ENCODE measurements at regions not wholly inside any gene's neighbourhood (a gene's known extent, or its start where the extent isn't known, plus 50 kb on each side); places are given as distances from the start of the nearest gene placed in this dataset.

- no peaks in the 10 kb centered on the region for H3K79me1 ChIP-seq (ENCODE audit: low read length)
- H2AK5ac ChIP-seq (ENCODE audit: low read length), result no peak overlapping the region
- no peak overlapping the region for H3K4me2 ChIP-seq (ENCODE audit: low read length)
- DNase-seq, result peak; percentile 23
- H3K27me3 ChIP-seq (ENCODE audit: insufficient read depth, low read length, poor library complexity), result no peaks in the 10 kb centered on the region
- no peak overlapping the region for H2BK5ac ChIP-seq (ENCODE audit: low read length)
- no peak overlapping the region for H3K18ac ChIP-seq (ENCODE audit: low read length)
- H3K27ac ChIP-seq (ENCODE audit: low read depth, low read length), result no peak overlapping the region
- WGBS (ENCODE audit: extremely low coverage, insufficient coverage, low lambda C conversion rate), result no CpG with 5 or more reads among the region's 2 CpGs
- no peak overlapping the region for H3K4ac ChIP-seq (ENCODE audit: low read depth, low read length)
- H3K36me3 ChIP-seq (ENCODE audit: control insufficient read depth, insufficient read depth, low read length), result no peaks in the 10 kb centered on the region
- no peak overlapping the region for H3K4me3 ChIP-seq (ENCODE audit: low read length)
- H3K4me1 ChIP-seq (ENCODE audit: control insufficient read depth, low read depth, low read length), result no peaks in the 10 kb centered on the region
- no peak overlapping the region for H4K5ac ChIP-seq (ENCODE audit: low read length)
- H3K23ac ChIP-seq (ENCODE audit: low read length), result no peak overlapping the region
- no peaks in the 10 kb centered on the region for H3K79me2 ChIP-seq (ENCODE audit: control insufficient read depth, insufficient read depth, low read length)
- no peak overlapping the region for H3K9ac ChIP-seq (ENCODE audit: low read length)
- no peak overlapping the region for H2BK15ac ChIP-seq (replicated peaks; ENCODE audit: low read depth)
- no peak overlapping the region for H3K56ac ChIP-seq (ENCODE audit: low read length)
- H4K8ac ChIP-seq (ENCODE audit: low read depth, low read length), result no peak overlapping the region
- H2BK120ac ChIP-seq (ENCODE audit: low read depth, low read length), result no peak overlapping the region
Measured at GRCh38 chr6:119978274-119978889, 628.8 kb upstream of the MAN1A1 start.

- Histone ChIP-seq H3K9ac (ENCODE audit: low read length) (no peak overlapping the region), H3K79me2 (ENCODE audit: control insufficient read depth, insufficient read depth, low read length) (no peaks in the 10 kb centered on the region), H3K4ac (ENCODE audit: low read depth, low read length) (no peak overlapping the region), H3K4me1 (ENCODE audit: control insufficient read depth, low read depth, low read length) (no peaks in the 10 kb centered on the region), H3K56ac (ENCODE audit: low read length) (no peak overlapping the region), H4K5ac (ENCODE audit: low read length) (no peak overlapping the region), H3K23ac (ENCODE audit: low read length) (no peak overlapping the region), H3K36me3 (ENCODE audit: control insufficient read depth, insufficient read depth, low read length) (no peaks in the 10 kb centered on the region), H2AK5ac (ENCODE audit: low read length) (no peak overlapping the region), H4K8ac (ENCODE audit: low read depth, low read length) (no peak overlapping the region), H2BK120ac (ENCODE audit: low read depth, low read length) (no peak overlapping the region), H3K79me1 (ENCODE audit: low read length) (no peaks in the 10 kb centered on the region), H3K27me3 (ENCODE audit: insufficient read depth, low read length, poor library complexity) (no peaks in the 10 kb centered on the region), H3K27ac (ENCODE audit: low read depth, low read length) (no peak overlapping the region), H2BK15ac (replicated peaks; ENCODE audit: low read depth) (no peak overlapping the region), H3K4me2 (ENCODE audit: low read length) (no peak overlapping the region), H3K4me3 (ENCODE audit: low read length) (no peak overlapping the region), H3K18ac (ENCODE audit: low read length) (no peak overlapping the region), H2BK5ac (ENCODE audit: low read length) (no peak overlapping the region)
- WGBS (ENCODE audit: extremely low coverage, insufficient coverage, low lambda C conversion rate), result no CpG with 5 or more reads among the region's 6 CpGs
- DNase-seq, result no peak
Measured at GRCh38 chr6:119974430-119975159, 625.0 kb upstream of the MAN1A1 start.

GRCh38 chr6:119966484-119966883 is 616.9 kb upstream of the MAN1A1 start:
- no peak overlapping the region for H3K23ac ChIP-seq (ENCODE audit: low read length)
- no peaks in the 10 kb centered on the region for H3K4me1 ChIP-seq (ENCODE audit: control insufficient read depth, low read depth, low read length)
- H2BK120ac ChIP-seq (ENCODE audit: low read depth, low read length), result no peak overlapping the region
- H3K56ac ChIP-seq (ENCODE audit: low read length), result no peak overlapping the region
- no peaks in the 10 kb centered on the region for H3K36me3 ChIP-seq (ENCODE audit: control insufficient read depth, insufficient read depth, low read length)
- H3K27ac ChIP-seq (ENCODE audit: low read depth, low read length), result no peak overlapping the region
- no peak overlapping the region for H4K8ac ChIP-seq (ENCODE audit: low read depth, low read length)
- H3K4me2 ChIP-seq (ENCODE audit: low read length), result no peak overlapping the region
- DNase-seq, result peak; percentile 61
- H3K27me3 ChIP-seq (ENCODE audit: insufficient read depth, low read length, poor library complexity), result no peaks in the 10 kb centered on the region
- H2BK15ac ChIP-seq (replicated peaks; ENCODE audit: low read depth), result no peak overlapping the region
- no peak overlapping the region for H4K5ac ChIP-seq (ENCODE audit: low read length)
- H2AK5ac ChIP-seq (ENCODE audit: low read length), result no peak overlapping the region
- WGBS (ENCODE audit: extremely low coverage, insufficient coverage, low lambda C conversion rate), result no CpG with 5 or more reads among the region's 8 CpGs
- no peak overlapping the region for H3K18ac ChIP-seq (ENCODE audit: low read length)
- no peaks in the 10 kb centered on the region for H3K79me1 ChIP-seq (ENCODE audit: low read length)
- no peak overlapping the region for H3K4me3 ChIP-seq (ENCODE audit: low read length)
- no peak overlapping the region for H2BK5ac ChIP-seq (ENCODE audit: low read length)
- no peak overlapping the region for H3K4ac ChIP-seq (ENCODE audit: low read depth, low read length)
- H3K9ac ChIP-seq (ENCODE audit: low read length), result no peak overlapping the region
- no peaks in the 10 kb centered on the region for H3K79me2 ChIP-seq (ENCODE audit: control insufficient read depth, insufficient read depth, low read length)

- H3K4me3 ChIP-seq (ENCODE audit: low read length), result no peak overlapping the region
- no peak for DNase-seq
- H3K27me3 ChIP-seq (ENCODE audit: insufficient read depth, low read length, poor library complexity), result no peaks in the 10 kb centered on the region
- H3K27ac ChIP-seq (ENCODE audit: low read depth, low read length), result no peak overlapping the region
- no CpG with 5 or more reads among the region's 10 CpGs for WGBS (ENCODE audit: extremely low coverage, insufficient coverage, low lambda C conversion rate)
- H3K4ac ChIP-seq (ENCODE audit: low read depth, low read length), result no peak overlapping the region
- H3K36me3 ChIP-seq (ENCODE audit: control insufficient read depth, insufficient read depth, low read length), result no peaks in the 10 kb centered on the region
- H2AK5ac ChIP-seq (ENCODE audit: low read length), result no peak overlapping the region
- no peak overlapping the region for H3K56ac ChIP-seq (ENCODE audit: low read length)
- no peak overlapping the region for H3K23ac ChIP-seq (ENCODE audit: low read length)
- H3K79me1 ChIP-seq (ENCODE audit: low read length), result no peaks in the 10 kb centered on the region
- no peak overlapping the region for H2BK120ac ChIP-seq (ENCODE audit: low read depth, low read length)
- no peak overlapping the region for H2BK15ac ChIP-seq (replicated peaks; ENCODE audit: low read depth)
- H3K4me2 ChIP-seq (ENCODE audit: low read length), result no peak overlapping the region
- H2BK5ac ChIP-seq (ENCODE audit: low read length), result no peak overlapping the region
- no peaks in the 10 kb centered on the region for H3K4me1 ChIP-seq (ENCODE audit: control insufficient read depth, low read depth, low read length)
- H4K8ac ChIP-seq (ENCODE audit: low read depth, low read length), result no peak overlapping the region
- H3K18ac ChIP-seq (ENCODE audit: low read length), result no peak overlapping the region
- H3K9ac ChIP-seq (ENCODE audit: low read length), result no peak overlapping the region
- no peaks in the 10 kb centered on the region for H3K79me2 ChIP-seq (ENCODE audit: control insufficient read depth, insufficient read depth, low read length)
- no peak overlapping the region for H4K5ac ChIP-seq (ENCODE audit: low read length)
Measured at GRCh38 chr6:119965900-119966299, 616.3 kb upstream of the MAN1A1 start.

GRCh38 chr6:119965008-119965407 is 615.4 kb upstream of the MAN1A1 start:
- Histone ChIP-seq H3K4ac (ENCODE audit: low read depth, low read length) (no peak overlapping the region), H3K36me3 (ENCODE audit: control insufficient read depth, insufficient read depth, low read length) (no peaks in the 10 kb centered on the region), H3K4me3 (ENCODE audit: low read length) (no peak overlapping the region), H3K23ac (ENCODE audit: low read length) (no peak overlapping the region), H4K8ac (ENCODE audit: low read depth, low read length) (no peak overlapping the region), H2BK120ac (ENCODE audit: low read depth, low read length) (no peak overlapping the region), H2BK5ac (ENCODE audit: low read length) (no peak overlapping the region), H3K79me2 (ENCODE audit: control insufficient read depth, insufficient read depth, low read length) (no peaks in the 10 kb centered on the region), H3K27ac (ENCODE audit: low read depth, low read length) (no peak overlapping the region), H3K27me3 (ENCODE audit: insufficient read depth, low read length, poor library complexity) (no peaks in the 10 kb centered on the region), H3K18ac (ENCODE audit: low read length) (no peak overlapping the region), H3K79me1 (ENCODE audit: low read length) (no peaks in the 10 kb centered on the region), H3K56ac (ENCODE audit: low read length) (no peak overlapping the region), H2BK15ac (replicated peaks; ENCODE audit: low read depth) (no peak overlapping the region), H2AK5ac (ENCODE audit: low read length) (no peak overlapping the region), H3K9ac (ENCODE audit: low read length) (no peak overlapping the region), H4K5ac (ENCODE audit: low read length) (no peak overlapping the region), H3K4me2 (ENCODE audit: low read length) (no peak overlapping the region), H3K4me1 (ENCODE audit: control insufficient read depth, low read depth, low read length) (no peaks in the 10 kb centered on the region)
- WGBS (ENCODE audit: extremely low coverage, insufficient coverage, low lambda C conversion rate), result no CpG with 5 or more reads among the region's 1 CpG
- DNase-seq, result no peak

GRCh38 chr6:119962505-119962904 is 612.9 kb upstream of the MAN1A1 start:
- no peak overlapping the region for H3K9ac ChIP-seq (ENCODE audit: low read length)
- no peaks in the 10 kb centered on the region for H3K79me1 ChIP-seq (ENCODE audit: low read length)
- H3K27me3 ChIP-seq (ENCODE audit: insufficient read depth, low read length, poor library complexity), result no peaks in the 10 kb centered on the region
- no peak overlapping the region for H3K27ac ChIP-seq (ENCODE audit: low read depth, low read length)
- H2BK5ac ChIP-seq (ENCODE audit: low read length), result no peak overlapping the region
- no peak overlapping the region for H3K4me3 ChIP-seq (ENCODE audit: low read length)
- H4K8ac ChIP-seq (ENCODE audit: low read depth, low read length), result no peak overlapping the region
- no peaks in the 10 kb centered on the region for H3K36me3 ChIP-seq (ENCODE audit: control insufficient read depth, insufficient read depth, low read length)
- H3K18ac ChIP-seq (ENCODE audit: low read length), result no peak overlapping the region
- no peak overlapping the region for H4K5ac ChIP-seq (ENCODE audit: low read length)
- no peak overlapping the region for H2BK120ac ChIP-seq (ENCODE audit: low read depth, low read length)
- no peak overlapping the region for H3K4ac ChIP-seq (ENCODE audit: low read depth, low read length)
- WGBS (ENCODE audit: extremely low coverage, insufficient coverage, low lambda C conversion rate), result no CpG with 5 or more reads among the region's 2 CpGs
- H3K4me2 ChIP-seq (ENCODE audit: low read length), result no peak overlapping the region
- no peaks in the 10 kb centered on the region for H3K4me1 ChIP-seq (ENCODE audit: control insufficient read depth, low read depth, low read length)
- no peak overlapping the region for H2BK15ac ChIP-seq (replicated peaks; ENCODE audit: low read depth)
- no peak overlapping the region for H3K56ac ChIP-seq (ENCODE audit: low read length)
- DNase-seq, result no peak
- H3K79me2 ChIP-seq (ENCODE audit: control insufficient read depth, insufficient read depth, low read length), result no peaks in the 10 kb centered on the region
- no peak overlapping the region for H2AK5ac ChIP-seq (ENCODE audit: low read length)
- no peak overlapping the region for H3K23ac ChIP-seq (ENCODE audit: low read length)

Data from mesendoderm (in vitro differentiated cells).